ENCODE measurements at regions not wholly inside any gene's neighbourhood (a gene's known extent, or its start where the extent isn't known, plus 50 kb on each side); places are given as distances from the start of the nearest gene placed in this dataset.

- POLR2A ChIA-PET = no interaction called here
- Histone ChIP-seq H3K27me3 (replicated peaks in 2 of 5; ENCODE audit: control insufficient read depth in 4 of 5, insufficient read depth in 5 of 5, low read length in 4 of 5) (no peaks in the 10 kb centered on the region), H3K9me3 (ENCODE audit: control extremely low read depth in 1 of 5, control insufficient read depth in 4 of 5, insufficient read depth in 2 of 5, low read depth in 1 of 5, low read length in 4 of 5) (peaks cover 0 to 7% (median 0%) of the 10 kb centered on the region in 5 experiments), H3K27ac (ENCODE audit: insufficient read depth in 1 of 2, low read depth in 1 of 2, low read length in 2 of 2, poor library complexity in 1 of 2, severe bottlenecking in 2 of 2) (no peak overlapping the region), H3K4me3 (ENCODE audit: control insufficient read depth in 1 of 7, extremely low read depth in 1 of 7, insufficient read depth in 4 of 7, low read depth in 2 of 7, low read length in 6 of 7) (no peak overlapping the region), H3K4me1 (ENCODE audit: control extremely low read depth in 1 of 4, control insufficient read depth in 4 of 4, insufficient read depth in 4 of 4, low read length in 3 of 4) (no peaks in the 10 kb centered on the region), H3K36me3 (ENCODE audit: control insufficient read depth in 4 of 4, insufficient read depth in 4 of 4, low read length in 3 of 4) (no peaks in the 10 kb centered on the region)
- CTCF ChIA-PET = no interaction called here
- DNase-seq = no peak
- 65% methylated on average over 2 of the region's 2 CpGs for whole genome bisulfite sequencing (ENCODE audit: insufficient coverage)
Observed at GRCh38 chr6:4435981-4436445, 300.6 kb upstream of the ECI2 start.

GRCh38 chr6:4434655-4435054, 299.3 kb upstream of the ECI2 start:
- Histone ChIP-seq H3K4me3 (ENCODE audit: control insufficient read depth in 1 of 7, extremely low read depth in 1 of 7, insufficient read depth in 4 of 7, low read depth in 2 of 7, low read length in 6 of 7) (no peak overlapping the region), H3K36me3 (ENCODE audit: control insufficient read depth in 4 of 4, insufficient read depth in 4 of 4, low read length in 3 of 4) (no peaks in the 10 kb centered on the region), H3K27me3 (replicated peaks in 2 of 5; ENCODE audit: control insufficient read depth in 4 of 5, insufficient read depth in 5 of 5, low read length in 4 of 5) (no peaks in the 10 kb centered on the region), H3K27ac (ENCODE audit: insufficient read depth in 1 of 2, low read depth in 1 of 2, low read length in 2 of 2, poor library complexity in 1 of 2, severe bottlenecking in 2 of 2) (no peak overlapping the region), H3K9me3 (ENCODE audit: control extremely low read depth in 1 of 5, control insufficient read depth in 4 of 5, insufficient read depth in 2 of 5, low read depth in 1 of 5, low read length in 4 of 5) (peaks cover 0 to 11% (median 0%) of the 10 kb centered on the region in 5 experiments), H3K4me1 (ENCODE audit: control extremely low read depth in 1 of 4, control insufficient read depth in 4 of 4, insufficient read depth in 4 of 4, low read length in 3 of 4) (no peaks in the 10 kb centered on the region)
- no peak for DNase-seq
- WGBS (ENCODE audit: insufficient coverage) = 100% methylated on average over 3 of the region's 4 CpGs
- ChIA-PET CTCF (interaction anchor here (0.6 kb wide), 1 partner anchor 535 kb away, joined by 4 read pairs; no protein-coding TSS in a partner anchor), POLR2A (no interaction called here)

- Histone ChIP-seq H3K4me3 (ENCODE audit: control insufficient read depth in 1 of 7, extremely low read depth in 1 of 7, insufficient read depth in 4 of 7, low read depth in 2 of 7, low read length in 6 of 7) (no peak overlapping the region), H3K4me1 (ENCODE audit: control extremely low read depth in 1 of 4, control insufficient read depth in 4 of 4, insufficient read depth in 4 of 4, low read length in 3 of 4) (no peaks in the 10 kb centered on the region), H3K27me3 (replicated peaks in 2 of 5; ENCODE audit: control insufficient read depth in 4 of 5, insufficient read depth in 5 of 5, low read length in 4 of 5) (no peaks in the 10 kb centered on the region), H3K36me3 (ENCODE audit: control insufficient read depth in 4 of 4, insufficient read depth in 4 of 4, low read length in 3 of 4) (no peaks in the 10 kb centered on the region), H3K9me3 (ENCODE audit: control extremely low read depth in 1 of 5, control insufficient read depth in 4 of 5, insufficient read depth in 2 of 5, low read depth in 1 of 5, low read length in 4 of 5) (peaks cover 0 to 17% (median 0%) of the 10 kb centered on the region in 5 experiments), H3K27ac (ENCODE audit: insufficient read depth in 1 of 2, low read depth in 1 of 2, low read length in 2 of 2, poor library complexity in 1 of 2, severe bottlenecking in 2 of 2) (no peak overlapping the region)
- POLR2A ChIA-PET = no interaction called here
- CTCF ChIA-PET = no interaction called here
- 96% methylated on average over 4 of the region's 4 CpGs for WGBS (ENCODE audit: insufficient coverage)
- DNase-seq = no peak
Observed at GRCh38 chr6:4433199-4433598, 297.8 kb upstream of the ECI2 start.

DNA sequence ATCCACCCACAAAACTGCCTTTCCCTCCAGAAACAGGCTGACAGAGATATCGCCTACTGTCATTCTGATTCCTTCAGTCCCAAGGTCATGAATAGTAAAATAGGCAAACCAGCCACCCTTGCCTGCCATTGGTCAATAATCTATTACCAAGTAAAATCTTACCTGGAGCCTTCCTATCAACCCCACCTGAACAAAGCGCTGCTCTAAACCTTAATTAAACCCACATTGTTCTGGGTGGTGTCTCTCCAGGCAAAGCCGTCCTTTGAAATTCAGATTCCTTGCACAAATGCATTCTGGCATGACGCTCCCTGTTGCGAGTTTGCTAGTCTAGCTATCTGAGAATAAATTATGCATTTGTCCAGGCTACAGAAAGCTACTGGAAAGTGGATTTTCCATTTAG, 291.6 kb upstream of the ECI2 start:
- Histone ChIP-seq H3K36me3 (ENCODE audit: control insufficient read depth in 4 of 4, insufficient read depth in 4 of 4, low read length in 3 of 4) (no peaks in the 10 kb centered on the region), H3K4me1 (ENCODE audit: control extremely low read depth in 1 of 4, control insufficient read depth in 4 of 4, insufficient read depth in 4 of 4, low read length in 3 of 4) (no peaks in the 10 kb centered on the region), H3K4me3 (ENCODE audit: control insufficient read depth in 1 of 7, extremely low read depth in 1 of 7, insufficient read depth in 4 of 7, low read depth in 2 of 7, low read length in 6 of 7) (no peak overlapping the region), H3K9me3 (ENCODE audit: control extremely low read depth in 1 of 5, control insufficient read depth in 4 of 5, insufficient read depth in 2 of 5, low read depth in 1 of 5, low read length in 4 of 5) (peaks cover 0 to 14% (median 0%) of the 10 kb centered on the region in 5 experiments), H3K27me3 (replicated peaks in 2 of 5; ENCODE audit: control insufficient read depth in 4 of 5, insufficient read depth in 5 of 5, low read length in 4 of 5) (no peaks in the 10 kb centered on the region), H3K27ac (ENCODE audit: insufficient read depth in 1 of 2, low read depth in 1 of 2, low read length in 2 of 2, poor library complexity in 1 of 2, severe bottlenecking in 2 of 2) (no peak overlapping the region)
- DNase-seq = no peak
- ChIA-PET CTCF (no interaction called here), POLR2A (no interaction called here)
- WGBS (ENCODE audit: insufficient coverage) = 100% methylated on average over 5 of the region's 5 CpGs

- WGBS (ENCODE audit: insufficient coverage) = 50% methylated on average over 2 of the region's 2 CpGs
- no peaks in the 10 kb centered on the region for H3K27me3 ChIP-seq (replicated peaks in 2 of 5; ENCODE audit: control insufficient read depth in 4 of 5, insufficient read depth in 5 of 5, low read length in 4 of 5)
- ChIA-PET CTCF (no interaction called here), POLR2A (no interaction called here)
- H3K4me3 ChIP-seq (ENCODE audit: control insufficient read depth in 1 of 7, extremely low read depth in 1 of 7, insufficient read depth in 4 of 7, low read depth in 2 of 7, low read length in 6 of 7) = no peak overlapping the region
- peaks cover 0 to 8% (median 0%) of the 10 kb centered on the region in 5 experiments for H3K9me3 ChIP-seq (ENCODE audit: control extremely low read depth in 1 of 5, control insufficient read depth in 4 of 5, insufficient read depth in 2 of 5, low read depth in 1 of 5, low read length in 4 of 5)
- H3K36me3 ChIP-seq (ENCODE audit: control insufficient read depth in 4 of 4, insufficient read depth in 4 of 4, low read length in 3 of 4) = no peaks in the 10 kb centered on the region
- H3K27ac ChIP-seq (ENCODE audit: insufficient read depth in 1 of 2, low read depth in 1 of 2, low read length in 2 of 2, poor library complexity in 1 of 2, severe bottlenecking in 2 of 2) = no peak overlapping the region
- no peaks in the 10 kb centered on the region for H3K4me1 ChIP-seq (ENCODE audit: control extremely low read depth in 1 of 4, control insufficient read depth in 4 of 4, insufficient read depth in 4 of 4, low read length in 3 of 4)
- DNase-seq = no peak
Observed at GRCh38 chr6:4421837-4422236, 286.5 kb upstream of the ECI2 start.

GRCh38 chr6:4420160-4420865, 284.9 kb upstream of the ECI2 start:
- H3K4me1 ChIP-seq (ENCODE audit: control extremely low read depth in 1 of 4, control insufficient read depth in 4 of 4, insufficient read depth in 4 of 4, low read length in 3 of 4) = no peaks in the 10 kb centered on the region
- WGBS (ENCODE audit: insufficient coverage) = 93% methylated on average over 2 of the region's 4 CpGs
- CTCF ChIA-PET = interaction anchor here (1.2 kb wide), 1 partner anchor 35 kb away, joined by 3 read pairs; no protein-coding TSS in a partner anchor
- DNase-seq = no peak
- H3K27ac ChIP-seq (ENCODE audit: insufficient read depth in 1 of 2, low read depth in 1 of 2, low read length in 2 of 2, poor library complexity in 1 of 2, severe bottlenecking in 2 of 2) = no peak overlapping the region
- H3K9me3 ChIP-seq (ENCODE audit: control extremely low read depth in 1 of 5, control insufficient read depth in 4 of 5, insufficient read depth in 2 of 5, low read depth in 1 of 5, low read length in 4 of 5) = peaks cover 0 to 8% (median 0%) of the 10 kb centered on the region in 5 experiments
- POLR2A ChIA-PET = no interaction called here
- no peaks in the 10 kb centered on the region for H3K27me3 ChIP-seq (replicated peaks in 2 of 5; ENCODE audit: control insufficient read depth in 4 of 5, insufficient read depth in 5 of 5, low read length in 4 of 5)
- no peak overlapping the region for H3K4me3 ChIP-seq (ENCODE audit: control insufficient read depth in 1 of 7, extremely low read depth in 1 of 7, insufficient read depth in 4 of 7, low read depth in 2 of 7, low read length in 6 of 7)
- H3K36me3 ChIP-seq (ENCODE audit: control insufficient read depth in 4 of 4, insufficient read depth in 4 of 4, low read length in 3 of 4) = no peaks in the 10 kb centered on the region

DNA sequence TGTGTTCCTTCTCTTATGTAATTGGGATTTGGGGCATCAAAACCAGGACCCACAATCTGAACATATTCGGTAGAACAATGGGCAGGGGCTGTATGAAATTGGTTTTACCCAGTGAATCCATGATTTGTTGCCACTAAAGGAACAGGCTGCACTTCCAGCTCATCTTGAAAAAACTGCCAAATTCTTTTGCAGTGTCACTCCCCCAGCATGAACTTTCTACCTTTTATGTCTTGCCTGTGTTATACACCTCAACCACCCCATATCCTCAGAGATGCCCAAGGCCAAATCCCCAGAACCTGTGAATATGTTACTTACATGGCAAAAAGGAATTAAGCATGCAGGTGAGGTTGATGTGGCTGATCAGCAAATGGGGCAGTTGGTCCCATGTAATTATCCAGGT, 280.2 kb upstream of the ECI2 start:
- WGBS (ENCODE audit: insufficient coverage) = 60% methylated on average over 1 of the region's 1 CpG

More for the DNA sequence above, 280.2 kb upstream of the ECI2 start:
- no peak for DNase-seq
- POLR2A ChIA-PET = no interaction called here
- no peak overlapping the region for H3K4me3 ChIP-seq (ENCODE audit: control insufficient read depth in 1 of 7, extremely low read depth in 1 of 7, insufficient read depth in 4 of 7, low read depth in 2 of 7, low read length in 6 of 7)
- no peaks in the 10 kb centered on the region for H3K36me3 ChIP-seq (ENCODE audit: control insufficient read depth in 4 of 4, insufficient read depth in 4 of 4, low read length in 3 of 4)
- H3K27me3 ChIP-seq (replicated peaks in 2 of 5; ENCODE audit: control insufficient read depth in 4 of 5, insufficient read depth in 5 of 5, low read length in 4 of 5) = no peaks in the 10 kb centered on the region
- H3K4me1 ChIP-seq (ENCODE audit: control extremely low read depth in 1 of 4, control insufficient read depth in 4 of 4, insufficient read depth in 4 of 4, low read length in 3 of 4) = no peaks in the 10 kb centered on the region
- H3K9me3 ChIP-seq (ENCODE audit: control extremely low read depth in 1 of 5, control insufficient read depth in 4 of 5, insufficient read depth in 2 of 5, low read depth in 1 of 5, low read length in 4 of 5) = peaks cover 0 to 5% (median 0%) of the 10 kb centered on the region in 5 experiments
- CTCF ChIA-PET = no interaction called here
- H3K27ac ChIP-seq (ENCODE audit: insufficient read depth in 1 of 2, low read depth in 1 of 2, low read length in 2 of 2, poor library complexity in 1 of 2, severe bottlenecking in 2 of 2) = no peak overlapping the region
